Activated T-cell treated with anti-CD3 and anti-CD28 coated beads, Interleukin-2, amount 50 U/mL, for 72 hours (primary cell): ENCODE measurements at regions not wholly inside any gene's neighbourhood (a gene's known extent, or its start where the extent isn't known, plus 50 kb on each side); places are given as distances from the start of the nearest gene placed in this dataset.
"Not testable (repeated sequence)": the region's sequence is repeated elsewhere in the genome, so short reads cannot be mapped to it uniquely, and the experiment has no call there.

Experiments used
- ATAC-seq, 2 donors: fragments of 150-1000 bp; cut with Tn5 transposase; replicated peaks in 1 of 2; 2 replicates each; pipeline ENCODE4 v1.10.0; 2021; ENCODE audit warnings: moderate library complexity in 2 of 2, mild to moderate bottlenecking in 1 of 2
- DNase-seq, 2 donors: peaks; one replicate each; pipeline ENCODE4 v3.0.0; 2021 to 2022; ENCODE audit warnings: mixed read lengths in 1 of 2
- H3K27ac Mint-ChIP-seq: one replicate; pipeline ENCODE4 v1.8.0; 2022; ENCODE audit warnings: mild to moderate bottlenecking, moderate library complexity, mixed read lengths
- H3K27me3 Mint-ChIP-seq: one replicate; pipeline ENCODE4 v1.8.0; 2022; ENCODE audit warnings: low read depth, mixed read lengths
- H3K36me3 Mint-ChIP-seq, 2 donors: one replicate each; pipeline ENCODE4 v1.8.0; 2022; ENCODE audit warnings: mixed read lengths in 2 of 2, mild to moderate bottlenecking in 1 of 2; ENCODE audit not compliant: insufficient read depth in 2 of 2
- H3K4me1 Mint-ChIP-seq: one replicate; pipeline ENCODE4 v1.8.0; 2022; ENCODE audit warnings: low read depth, mixed read lengths
- H3K4me3 Mint-ChIP-seq, 2 donors: one replicate each; pipeline ENCODE4 v1.8.0; 2022; ENCODE audit warnings: mild to moderate bottlenecking in 2 of 2, mixed read lengths in 2 of 2, moderate library complexity in 2 of 2
- H3K9me3 Mint-ChIP-seq, 2 donors: one replicate each; pipeline ENCODE4 v1.8.0; 2022; ENCODE audit warnings: mixed read lengths in 2 of 2

- peaks cover 2 to 5% of the 10 kb centered on the region in 2 donors for H3K9me3 Mint-ChIP-seq
- H3K27ac Mint-ChIP-seq: no peak overlapping the region
- no peak overlapping the region for H3K4me3 Mint-ChIP-seq
- no peaks in the 10 kb centered on the region for H3K36me3 Mint-ChIP-seq
- H3K4me1 Mint-ChIP-seq: no peaks in the 10 kb centered on the region
- no peak for DNase-seq
- H3K27me3 Mint-ChIP-seq: no peaks in the 10 kb centered on the region
- ATAC-seq: no peak
These were observed 240.7 kb downstream of the FZD1 start for GRCh38 chr7:91504919-91505318.

GRCh38 chr7:91506966-91507365 lies 242.7 kb downstream of the FZD1 start:
- H3K9me3 Mint-ChIP-seq, H3K4me1 Mint-ChIP-seq, H3K36me3 Mint-ChIP-seq, H3K27me3 Mint-ChIP-seq, ATAC-seq, H3K27ac Mint-ChIP-seq, DNase-seq, H3K4me3 Mint-ChIP-seq: not testable (repeated sequence)

- H3K4me1 Mint-ChIP-seq, DNase-seq, H3K27ac Mint-ChIP-seq, ATAC-seq, H3K36me3 Mint-ChIP-seq, H3K9me3 Mint-ChIP-seq, H3K27me3 Mint-ChIP-seq, H3K4me3 Mint-ChIP-seq: not testable (repeated sequence)
These were observed 247.6 kb downstream of the FZD1 start for GRCh38 chr7:91511861-91512260.

GRCh38 chr7:91512958-91513357 lies 248.7 kb downstream of the FZD1 start:
- Mint-ChIP-seq H3K27me3 (no peaks in the 10 kb centered on the region), H3K4me3 (no peak overlapping the region), H3K36me3 (no peaks in the 10 kb centered on the region), H3K4me1 (no peaks in the 10 kb centered on the region), H3K9me3 (no peaks in the 10 kb centered on the region), H3K27ac (no peak overlapping the region)
- no peak for ATAC-seq
- no peak for DNase-seq

GRCh38 chr7:91514591-91514990 lies 250.4 kb downstream of the FZD1 start:
- no peak for DNase-seq
- Mint-ChIP-seq H3K27ac (no peak overlapping the region), H3K27me3 (no peaks in the 10 kb centered on the region), H3K4me1 (no peaks in the 10 kb centered on the region), H3K9me3 (no peaks in the 10 kb centered on the region), H3K4me3 (no peak overlapping the region), H3K36me3 (no peaks in the 10 kb centered on the region)
- no peak for ATAC-seq

- no peaks in the 10 kb centered on the region for H3K36me3 Mint-ChIP-seq
- no peaks in the 10 kb centered on the region for H3K9me3 Mint-ChIP-seq
- H3K27me3 Mint-ChIP-seq: no peaks in the 10 kb centered on the region
- no peak overlapping the region for H3K27ac Mint-ChIP-seq
- DNase-seq (no peak), ATAC-seq (no peak)
- H3K4me3 Mint-ChIP-seq: no peak overlapping the region
- no peaks in the 10 kb centered on the region for H3K4me1 Mint-ChIP-seq
These were observed 251.7 kb downstream of the FZD1 start for GRCh38 chr7:91515961-91516360.

- no peaks in the 10 kb centered on the region for H3K4me1 Mint-ChIP-seq
- H3K27ac Mint-ChIP-seq: no peak overlapping the region
- H3K9me3 Mint-ChIP-seq: peaks cover 0 to 2% of the 10 kb centered on the region in 2 donors
- H3K36me3 Mint-ChIP-seq: no peaks in the 10 kb centered on the region
- ATAC-seq (no peak), DNase-seq (no peak)
- H3K27me3 Mint-ChIP-seq: no peaks in the 10 kb centered on the region
- no peak overlapping the region for H3K4me3 Mint-ChIP-seq
These were observed 253.1 kb downstream of the FZD1 start for GRCh38 chr7:91517201-91517785.

GRCh38 chr7:91518058-91518457 lies 253.8 kb downstream of the FZD1 start:
- no peak overlapping the region for H3K4me3 Mint-ChIP-seq
- no peaks in the 10 kb centered on the region for H3K27me3 Mint-ChIP-seq
- DNase-seq: no peak
- H3K4me1 Mint-ChIP-seq: no peaks in the 10 kb centered on the region
- peaks cover 0 to 2% of the 10 kb centered on the region in 2 donors for H3K9me3 Mint-ChIP-seq
- no peak overlapping the region for H3K27ac Mint-ChIP-seq
- ATAC-seq: no peak
- no peaks in the 10 kb centered on the region for H3K36me3 Mint-ChIP-seq

- Mint-ChIP-seq H3K36me3 (no peaks in the 10 kb centered on the region), H3K4me3 (no peak overlapping the region), H3K4me1 (no peaks in the 10 kb centered on the region), H3K9me3 (peaks cover 0 to 2% of the 10 kb centered on the region in 2 donors), H3K27ac (no peak overlapping the region), H3K27me3 (no peaks in the 10 kb centered on the region)
- DNase-seq: no peak
- no peak for ATAC-seq
These were observed 255.3 kb downstream of the FZD1 start for GRCh38 chr7:91519241-91520158.

GRCh38 chr7:91520645-91521044 lies 256.4 kb downstream of the FZD1 start:
- ATAC-seq (no peak), DNase-seq (no peak)
- Mint-ChIP-seq H3K36me3 (no peaks in the 10 kb centered on the region), H3K27me3 (no peaks in the 10 kb centered on the region), H3K9me3 (peaks cover 0 to 2% of the 10 kb centered on the region in 2 donors), H3K4me1 (no peaks in the 10 kb centered on the region), H3K27ac (no peak overlapping the region), H3K4me3 (no peak overlapping the region)

- DNase-seq: no peak
- Mint-ChIP-seq H3K27ac (no peak overlapping the region), H3K9me3 (peaks cover 6 to 11% of the 10 kb centered on the region in 2 donors), H3K36me3 (no peaks in the 10 kb centered on the region), H3K27me3 (no peaks in the 10 kb centered on the region), H3K4me1 (no peaks in the 10 kb centered on the region), H3K4me3 (no peak overlapping the region)
- ATAC-seq: no peak
These were observed 262.2 kb downstream of the FZD1 start for GRCh38 chr7:91526404-91526803.

GRCh38 chr7:91527460-91527859 lies 263.2 kb downstream of the FZD1 start:
- DNase-seq: no peak
- H3K27ac Mint-ChIP-seq: no peak overlapping the region
- ATAC-seq: no peak
- no peaks in the 10 kb centered on the region for H3K36me3 Mint-ChIP-seq
- no peak overlapping the region for H3K4me3 Mint-ChIP-seq
- peaks cover 5 to 13% of the 10 kb centered on the region in 2 donors for H3K9me3 Mint-ChIP-seq
- H3K27me3 Mint-ChIP-seq: no peaks in the 10 kb centered on the region
- H3K4me1 Mint-ChIP-seq: no peaks in the 10 kb centered on the region

- Mint-ChIP-seq H3K4me1 (no peaks in the 10 kb centered on the region), H3K4me3 (no peak overlapping the region), H3K27me3 (peaks cover 6% of the 10 kb centered on the region), H3K36me3 (peaks cover 0 to 1% of the 10 kb centered on the region in 2 donors), H3K9me3 (peaks cover 4 to 14% of the 10 kb centered on the region in 2 donors), H3K27ac (no peak overlapping the region)
- no peak for DNase-seq
- no peak for ATAC-seq
These were observed 269.8 kb downstream of the FZD1 start for GRCh38 chr7:91533996-91534395.
